ENCODE measurements at regions not wholly inside any gene's neighbourhood (a gene's known extent, or its start where the extent isn't known, plus 50 kb on each side); places are given as distances from the start of the nearest gene placed in this dataset.

- Histone ChIP-seq H3K36me3 (replicated peaks in 1 of 2) (no peaks in the 10 kb centered on the region), H3K27me3 (peaks cover 9% of the 10 kb centered on the region), H3K4me3 (no peak overlapping the region), H3K27ac (no peak overlapping the region), H3K9me3 (replicated peaks in 1 of 3) (no peaks in the 10 kb centered on the region), H3K4me1 (replicated peaks in 1 of 2) (no peaks in the 10 kb centered on the region)
- TF ChIP-seq POLR2A (IDR thresholded peaks at IDR 0.05) (no peak), CTCF (IDR thresholded peaks at IDR 0.05) (no peak)
- WGBS, 4 donors = 42 to 46% (median 43%) methylated on average over 5 of the region's 5 CpGs
- intact Hi-C loops (cut with DNase I) = no loop called here
- no peak for DNase-seq
These were observed 510.3 kb downstream of the BRD1 start for GRCh38 chr22:49317369-49317768.

- H3K36me3 ChIP-seq (replicated peaks in 1 of 2) = no peaks in the 10 kb centered on the region
- peak in 1 of 7 donors; percentile 0 for DNase-seq
- no peak overlapping the region for H3K4me3 ChIP-seq
- intact Hi-C loops (cut with DNase I) = loop anchor here in 1 of 2 donors (5.0 kb wide), 1 partner anchor 270 kb away; no protein-coding TSS in a partner anchor
- no peak overlapping the region for H3K27ac ChIP-seq
- TF ChIP-seq CTCF (IDR thresholded peaks at IDR 0.05) = no peak
- TF ChIP-seq POLR2A (IDR thresholded peaks at IDR 0.05) = no peak
- H3K9me3 ChIP-seq (replicated peaks in 1 of 3) = no peaks in the 10 kb centered on the region
- H3K4me1 ChIP-seq (replicated peaks in 1 of 2) = no peaks in the 10 kb centered on the region
- 35 to 57% (median 37%) methylated on average over 2 of the region's 2 CpGs for WGBS, 4 donors
- no peaks in the 10 kb centered on the region for H3K27me3 ChIP-seq
These were observed 515.1 kb downstream of the BRD1 start for GRCh38 chr22:49312601-49313000.

GRCh38 chr22:49310354-49310753 lies 517.3 kb downstream of the BRD1 start:
- intact Hi-C loops (cut with DNase I) = loop anchor here in 1 of 2 donors (5.0 kb wide), 1 partner anchor 268 kb away; no protein-coding TSS in a partner anchor
- peak in 2 of 7 donors; percentile 2 to 5 for DNase-seq

GRCh38 chr22:49308300-49308699 lies 519.4 kb downstream of the BRD1 start:
- no peaks in the 10 kb centered on the region for H3K36me3 ChIP-seq (replicated peaks in 1 of 2)
- H3K27ac ChIP-seq = no peak overlapping the region
- 76 to 83% (median 81%) methylated on average over 11 of the region's 11 CpGs for WGBS, 4 donors
- H3K9me3 ChIP-seq (replicated peaks in 1 of 3) = no peaks in the 10 kb centered on the region
- H3K4me3 ChIP-seq = no peak overlapping the region
- intact Hi-C loops (cut with DNase I) = no loop called here
- DNase-seq = peak in 2 of 7 donors; percentile 4 to 17
- peaks cover 20% of the 10 kb centered on the region for H3K27me3 ChIP-seq
- no peaks in the 10 kb centered on the region for H3K4me1 ChIP-seq (replicated peaks in 1 of 2)
- TF ChIP-seq CTCF (IDR thresholded peaks at IDR 0.05) = no peak
- no peak for TF ChIP-seq POLR2A (IDR thresholded peaks at IDR 0.05)

More at GRCh38 chr22:49310354-49310753, 517.3 kb downstream of the BRD1 start:
- WGBS, 4 donors = 75 to 92% (median 80%) methylated on average over 5 to 11 of the region's 11 CpGs
- Histone ChIP-seq H3K27ac (no peak overlapping the region), H3K36me3 (replicated peaks in 1 of 2) (no peaks in the 10 kb centered on the region), H3K9me3 (replicated peaks in 1 of 3) (no peaks in the 10 kb centered on the region), H3K4me3 (no peak overlapping the region), H3K27me3 (peaks cover 12% of the 10 kb centered on the region), H3K4me1 (replicated peaks in 1 of 2) (no peaks in the 10 kb centered on the region)
- TF ChIP-seq CTCF (IDR thresholded peaks at IDR 0.05) (no peak), POLR2A (IDR thresholded peaks at IDR 0.05) (no peak)

Measured in adrenal gland (tissue), 9 donors.